Islet precursor cell (in vitro differentiated cells): ENCODE measurements at regions not wholly inside any gene's neighbourhood (a gene's known extent, or its start where the extent isn't known, plus 50 kb on each side); places are given as distances from the start of the nearest gene placed in this dataset.

ENCODE experiments used
- DNase-seq: peaks from one replicate; pipeline ENCODE4 v3.0.0-alpha.2; 2018

- DNase-seq, result no peak
These were observed 71.3 kb downstream of the RPE65 start for GRCh38 chr1:68378296-68379084.

- DNase-seq, result no peak
These were observed 72.7 kb downstream of the RPE65 start for GRCh38 chr1:68377098-68377497.

- no peak for DNase-seq
These were observed 73.3 kb downstream of the RPE65 start for GRCh38 chr1:68376441-68376840.

- DNase-seq, result no peak
These were observed 73.8 kb downstream of the RPE65 start for GRCh38 chr1:68375919-68376318.

GRCh38 chr1:68373173-68373572 is 76.6 kb downstream of the RPE65 start:
- DNase-seq, result no peak

GRCh38 chr1:68372487-68372886 is 77.3 kb downstream of the RPE65 start:
- DNase-seq, result no peak

- no peak for DNase-seq
These were observed 79.4 kb downstream of the RPE65 start for GRCh38 chr1:68370101-68370915.

GRCh38 chr1:68366572-68366971 is 83.2 kb downstream of the RPE65 start:
- no peak for DNase-seq

GRCh38 chr1:68365709-68366382 is 83.9 kb downstream of the RPE65 start:
- DNase-seq, result no peak

GRCh38 chr1:68363339-68363738 is 86.4 kb downstream of the RPE65 start:
- no peak for DNase-seq

GRCh38 chr1:68361346-68361910 is 88.3 kb downstream of the RPE65 start:
- no peak for DNase-seq

- DNase-seq, result no peak
These were observed 90.7 kb downstream of the RPE65 start for GRCh38 chr1:68359045-68359444.

GRCh38 chr1:68358439-68358838 is 91.3 kb downstream of the RPE65 start:
- DNase-seq, result no peak

- no peak for DNase-seq
These were observed 94.1 kb downstream of the RPE65 start for GRCh38 chr1:68355614-68356013.

- DNase-seq, result no peak
These were observed 97.6 kb downstream of the RPE65 start for GRCh38 chr1:68352202-68352601.

- no peak for DNase-seq
These were observed 102.3 kb downstream of the RPE65 start for GRCh38 chr1:68347415-68347814.

GRCh38 chr1:68346188-68346808 is 103.5 kb downstream of the RPE65 start:
- DNase-seq, result no peak

GRCh38 chr1:68344208-68344607 is 105.5 kb downstream of the RPE65 start:
- no peak for DNase-seq

- no peak for DNase-seq
These were observed 108.6 kb upstream of the WLS start for GRCh38 chr1:68340951-68341350.

- DNase-seq, result no peak
These were observed 107.2 kb upstream of the WLS start for GRCh38 chr1:68339505-68339904.

- DNase-seq, result no peak
These were observed 105.8 kb upstream of the WLS start for GRCh38 chr1:68338081-68338480.

- DNase-seq, result no peak
These were observed 99.7 kb upstream of the WLS start for GRCh38 chr1:68332041-68332440.
